ENCODE measurements at regions not wholly inside any gene's neighbourhood (a gene's known extent, or its start where the extent isn't known, plus 50 kb on each side); places are given as distances from the start of the nearest gene placed in this dataset.

GRCh38 chr13:48901781-48902180 lies 73.9 kb upstream of the FNDC3A start (continued):
- no peak for TF ChIP-seq EZH2 (IDR thresholded peaks at IDR 0.05; ENCODE audit: borderline replicate concordance, insufficient read depth, low read length, poor library complexity, severe bottlenecking)
- TF ChIP-seq TAF1 (IDR thresholded peaks at IDR 0.05; ENCODE audit: low read depth) = no peak
- TF ChIP-seq POLR2AphosphoS5 (IDR thresholded peaks at IDR 0.05) = no peak

- no peak for TF ChIP-seq EP300 (conservative IDR thresholded peaks at IDR 0.05; ENCODE audit: poor library complexity, severe bottlenecking)
- TF ChIP-seq TAF1 (IDR thresholded peaks at IDR 0.05; ENCODE audit: low read depth) = no peak
- no peak for TF ChIP-seq RAD21 (conservative IDR thresholded peaks at IDR 0.05)
- no peak for TF ChIP-seq EZH2 (IDR thresholded peaks at IDR 0.05; ENCODE audit: borderline replicate concordance, insufficient read depth, low read length, poor library complexity, severe bottlenecking)
- no peak for TF ChIP-seq REST (IDR thresholded peaks at IDR 0.05; ENCODE audit: borderline replicate concordance)
- no peak for TF ChIP-seq POLR2AphosphoS5 (IDR thresholded peaks at IDR 0.05)
- TF ChIP-seq MXI1 (conservative IDR thresholded peaks at IDR 0.05; ENCODE audit: poor library complexity, severe bottlenecking) = no peak
- no peak for TF ChIP-seq SMC3 (conservative IDR thresholded peaks at IDR 0.05; ENCODE audit: poor library complexity)
- no peak for TF ChIP-seq CTCF (IDR thresholded peaks at IDR 0.05; ENCODE audit: poor library complexity, severe bottlenecking)
- no peak overlapping the region for H3K4me2 ChIP-seq (ENCODE audit: low read length)
- H2AFZ ChIP-seq (ENCODE audit: low read depth, low read length) = no peak overlapping the region
Measured at GRCh38 chr13:48902368-48902767, 73.3 kb upstream of the FNDC3A start.

GRCh38 chr13:48904668-48905290 lies 70.9 kb upstream of the FNDC3A start:
- no peak overlapping the region for H3K4me3 ChIP-seq (ENCODE audit: low read length)
- H3K9me2 ChIP-seq (ENCODE audit: insufficient read depth, low read length) = no peaks in the 10 kb centered on the region
- no peaks in the 10 kb centered on the region for H3K9me3 ChIP-seq (ENCODE audit: low read length)
- H3K36me3 ChIP-seq (ENCODE audit: insufficient read depth, low read length) = no peaks in the 10 kb centered on the region
- H3K27me3 ChIP-seq (ENCODE audit: insufficient read depth, low read depth, low read length) = no peaks in the 10 kb centered on the region
- no peak overlapping the region for H3K27ac ChIP-seq (ENCODE audit: low read length)
- no peak overlapping the region for H3K9ac ChIP-seq (ENCODE audit: low read length)
- H3K79me2 ChIP-seq (replicated peaks; ENCODE audit: insufficient read depth, low read length) = no peaks in the 10 kb centered on the region
- no peak overlapping the region for H3K4me2 ChIP-seq (ENCODE audit: low read length)
- H4K20me1 ChIP-seq (ENCODE audit: insufficient read depth) = no peaks in the 10 kb centered on the region
- no peak for TF ChIP-seq MXI1 (conservative IDR thresholded peaks at IDR 0.05; ENCODE audit: poor library complexity, severe bottlenecking)
- no peak for TF ChIP-seq RAD21 (conservative IDR thresholded peaks at IDR 0.05)
- no peak for TF ChIP-seq SMC3 (conservative IDR thresholded peaks at IDR 0.05; ENCODE audit: poor library complexity)
- no peak for TF ChIP-seq CTCF (IDR thresholded peaks at IDR 0.05; ENCODE audit: poor library complexity, severe bottlenecking)
- TF ChIP-seq REST (IDR thresholded peaks at IDR 0.05; ENCODE audit: borderline replicate concordance) = no peak
- no peak for TF ChIP-seq TAF1 (IDR thresholded peaks at IDR 0.05; ENCODE audit: low read depth)
- H2AFZ ChIP-seq (ENCODE audit: low read depth, low read length) = no peak overlapping the region
- H3F3A ChIP-seq (ENCODE audit: insufficient read depth, low read length, poor library complexity, severe bottlenecking) = no peaks in the 10 kb centered on the region

More at GRCh38 chr13:48902368-48902767, 73.3 kb upstream of the FNDC3A start:
- Histone ChIP-seq H3K9ac (ENCODE audit: low read length) (no peak overlapping the region), H3K4me3 (ENCODE audit: low read length) (no peak overlapping the region), H3K36me3 (ENCODE audit: insufficient read depth, low read length) (no peaks in the 10 kb centered on the region), H3F3A (ENCODE audit: insufficient read depth, low read length, poor library complexity, severe bottlenecking) (no peaks in the 10 kb centered on the region), H3K9me3 (ENCODE audit: low read length) (no peaks in the 10 kb centered on the region), H3K79me2 (replicated peaks; ENCODE audit: insufficient read depth, low read length) (no peaks in the 10 kb centered on the region), H3K9me2 (ENCODE audit: insufficient read depth, low read length) (no peaks in the 10 kb centered on the region), H3K27ac (ENCODE audit: low read length) (no peak overlapping the region), H4K20me1 (ENCODE audit: insufficient read depth) (no peaks in the 10 kb centered on the region), H3K27me3 (ENCODE audit: insufficient read depth, low read depth, low read length) (no peaks in the 10 kb centered on the region)

All from neural cell (in vitro differentiated cells).